Right lobe of liver (tissue), 4 donors: ENCODE measurements at regions not wholly inside any gene's neighbourhood (a gene's known extent, or its start where the extent isn't known, plus 50 kb on each side); places are given as distances from the start of the nearest gene placed in this dataset.

Experiments used
- CTCF ChIP-seq, 4 donors: fragments of 200-600 bp in 3 of 4; fragments of 450-650 bp in 1 of 4; IDR thresholded peaks; one replicate each; pipeline versions ENCODE4 v1.5.1 to v1.8.0; 2016 to 2022; ENCODE audit warnings: antibody characterized with exemption in 4 of 4, mild to moderate bottlenecking in 2 of 4
- POLR2A ChIP-seq: fragments of 450-650 bp; IDR thresholded peaks from one replicate; pipeline ENCODE4 v1.6.1; 2017; ENCODE audit warnings: antibody characterized with exemption, mild to moderate bottlenecking
- donor health status: DM: no; HTN: no; CAD: no.
- donor health status: DM: no; HTN: no; CAD: no.
- donor health status: DM: no; HTN: yes; CAD: no.

GRCh38 chr2:22998359-22998758 lies 386.6 kb upstream of the KLHL29 start:
- no peak for TF ChIP-seq CTCF (IDR thresholded peaks at IDR 0.05)
- no peak for TF ChIP-seq POLR2A
